H1 (cell line): ENCODE measurements at regions not wholly inside any gene's neighbourhood (a gene's known extent, or its start where the extent isn't known, plus 50 kb on each side); places are given as distances from the start of the nearest gene placed in this dataset.

Experiments
- CBX8 ChIP-seq: fragments of 300-800, 300-1000 bp; sonication (generic); IDR thresholded peaks from 2 replicates; pipeline ENCODE4 v1.7.1; 2016; ENCODE audit warnings: low read depth, low read length, borderline replicate concordance
- KDM5A ChIP-seq: fragments of 200-600 bp; IDR thresholded peaks from 2 replicates; pipeline ENCODE4 v1.7.1; 2012; ENCODE audit warnings: mild to moderate bottlenecking, low read length, inconsistent platforms, mixed read lengths
- POLR2AphosphoS5 ChIP-seq: IDR thresholded peaks from 2 replicates; pipeline ENCODE4 v1.6.1; 2011; ENCODE audit warnings: low read depth, low read length
- ZNF274 ChIP-seq: IDR thresholded peaks from 2 replicates; pipeline ENCODE4 v1.7.0; 2012; ENCODE audit warnings: low read length, borderline replicate concordance; ENCODE audit errors: extremely low read depth

DNA sequence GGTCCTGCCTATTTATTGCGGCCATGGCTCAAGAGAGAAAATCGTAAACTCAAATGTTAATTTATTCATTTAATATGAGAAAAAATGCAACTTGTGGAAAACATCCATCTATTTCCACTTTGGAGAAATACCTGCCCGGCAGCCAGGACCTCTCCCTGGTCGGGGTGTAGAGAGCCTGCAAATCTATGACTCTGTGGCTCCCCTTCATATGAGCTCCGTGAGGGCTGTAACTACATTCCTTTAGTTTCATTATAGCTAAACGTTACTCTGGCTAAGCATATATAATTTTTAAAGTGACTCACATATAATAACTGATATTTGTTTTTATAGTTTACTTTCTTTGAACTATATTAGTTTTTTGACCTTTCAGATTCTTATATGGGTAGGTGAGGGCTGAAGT, 857.8 kb upstream of the FAT3 start (continued):
- no peak for TF ChIP-seq POLR2AphosphoS5
- no peak for TF ChIP-seq ZNF274
- TF ChIP-seq CBX8, result no peak
- no peak for TF ChIP-seq KDM5A
